IPS DF 19.7 (cell line): ENCODE measurements at regions not wholly inside any gene's neighbourhood (a gene's known extent, or its start where the extent isn't known, plus 50 kb on each side); places are given as distances from the start of the nearest gene placed in this dataset.

Experiments
- DNase-seq: peaks from one replicate; pipeline ENCODE4 v3.0.0-alpha.2; 2013; ENCODE audit warnings: low read depth, low spot score

DNA sequence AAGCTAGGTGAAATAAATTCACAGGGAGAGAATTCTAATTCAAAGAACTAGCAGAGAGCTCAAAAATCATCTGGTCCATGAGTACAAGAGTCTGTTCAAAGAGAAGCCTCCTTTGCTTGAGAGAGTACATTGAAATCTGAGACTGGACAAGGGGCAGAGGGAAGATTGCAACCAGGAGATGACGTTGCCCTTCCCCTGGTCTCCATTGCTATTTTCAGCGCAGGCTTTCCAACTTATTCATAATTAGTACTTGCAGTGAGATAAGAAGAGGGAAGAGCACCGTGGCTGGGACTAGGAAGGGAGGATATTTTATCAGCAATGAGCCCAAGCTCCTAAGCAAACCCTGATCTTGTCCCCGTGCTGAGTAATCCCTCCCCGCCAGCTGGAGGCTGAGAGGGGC is 251.8 kb upstream of the RORA start:
- DNase-seq = no peak

DNA sequence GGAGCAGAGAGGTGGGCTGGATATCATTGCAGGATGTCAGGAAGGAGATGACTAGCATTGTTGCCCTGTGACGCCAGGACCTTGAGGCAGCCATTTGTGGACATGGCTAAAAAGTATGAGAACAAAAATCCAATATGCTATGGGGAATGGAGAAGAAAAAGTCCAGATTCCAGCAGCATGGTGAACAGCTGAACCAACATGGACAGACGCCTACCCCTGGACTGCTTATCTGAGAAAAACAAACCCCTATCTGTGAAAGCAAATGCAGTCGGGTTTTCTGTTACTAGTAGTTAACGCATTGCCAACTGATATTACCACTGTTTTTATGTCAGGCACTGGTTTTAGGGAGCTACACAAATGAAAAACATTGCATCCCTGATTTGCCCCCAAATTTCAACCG is 251.2 kb upstream of the RORA start:
- DNase-seq = no peak

GRCh38 chr15:61479613-61480012 is 250.5 kb upstream of the RORA start:
- no peak for DNase-seq

DNA sequence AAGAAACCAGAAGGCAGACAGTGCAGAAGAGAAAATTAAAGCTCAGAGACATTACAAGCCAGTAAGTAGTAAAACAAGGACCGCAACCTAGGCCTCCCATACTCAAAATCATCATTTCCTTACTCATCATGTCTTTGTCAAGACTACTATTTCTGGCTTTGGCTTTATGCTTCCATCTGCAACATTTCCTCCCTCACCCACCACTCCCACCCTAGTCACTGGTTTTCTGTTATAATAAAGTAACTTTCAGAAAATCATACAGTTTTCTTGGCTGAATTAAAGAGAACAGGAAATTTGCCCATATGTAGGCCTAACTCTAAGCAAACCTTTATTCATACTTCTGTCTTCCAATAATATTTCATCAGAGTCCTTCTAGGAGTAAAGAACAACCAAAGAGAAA is 247.6 kb upstream of the RORA start:
- no peak for DNase-seq

- DNase-seq = no peak
Measured at GRCh38 chr15:61474796-61475195, 245.7 kb upstream of the RORA start.

- DNase-seq = no peak
Measured at GRCh38 chr15:61467823-61468222, 238.7 kb upstream of the RORA start.

- DNase-seq = no peak
Measured at GRCh38 chr15:61459785-61460707, 230.9 kb upstream of the RORA start.

- DNase-seq = no peak
Measured at GRCh38 chr15:61457050-61457733, 228.1 kb upstream of the RORA start.

DNA sequence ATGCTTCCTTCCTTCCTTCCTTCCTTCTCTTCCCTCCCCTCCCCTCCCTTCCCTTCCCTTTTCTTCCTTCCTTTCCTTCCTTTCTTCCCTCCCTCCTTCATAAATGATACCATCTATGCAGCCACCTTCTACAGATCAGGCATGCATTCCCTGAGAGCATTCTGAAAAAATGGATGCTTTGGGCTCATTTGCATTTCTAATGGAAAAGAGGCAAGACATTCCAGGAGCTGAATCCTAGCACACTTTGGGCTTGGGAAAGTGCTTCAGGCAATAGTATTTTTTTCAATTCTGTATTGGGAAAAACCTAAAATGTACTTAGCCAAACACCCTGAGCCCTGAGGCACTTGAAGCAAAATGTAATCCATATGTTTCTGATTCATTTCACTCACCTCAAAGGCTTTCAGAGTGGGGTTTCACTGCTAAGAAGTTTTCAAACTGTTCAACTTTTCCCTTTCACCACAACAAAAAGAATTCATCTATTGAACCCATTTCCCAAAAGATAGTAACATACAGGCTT is 220.1 kb upstream of the RORA start:
- no peak for DNase-seq

DNA sequence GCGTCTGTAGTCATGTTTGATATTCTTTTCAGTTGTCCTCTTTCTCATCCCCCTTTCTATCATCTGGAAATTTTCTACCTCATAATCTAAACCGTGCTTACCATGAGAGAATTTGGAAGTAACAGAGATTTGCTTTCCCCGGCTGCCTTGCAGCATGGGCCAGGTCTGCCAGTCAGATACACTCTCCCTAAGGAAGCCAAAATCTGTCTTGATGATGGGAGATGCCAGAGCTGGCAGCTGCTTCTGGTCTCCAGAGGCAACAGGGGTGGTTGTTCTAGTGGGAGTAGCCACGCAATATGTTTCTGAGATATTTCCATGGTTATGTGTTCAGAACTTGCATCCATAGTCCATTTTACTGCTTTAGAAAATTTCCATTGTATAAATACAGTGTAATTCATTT is 218.9 kb upstream of the RORA start:
- no peak for DNase-seq

- DNase-seq = no peak
Measured at GRCh38 chr15:61444585-61444984, 215.5 kb upstream of the RORA start.

GRCh38 chr15:61442821-61443220 is 213.7 kb upstream of the RORA start:
- DNase-seq = no peak

GRCh38 chr15:61441891-61442290 is 212.8 kb upstream of the RORA start:
- no peak for DNase-seq

GRCh38 chr15:61426466-61426865 is 197.4 kb upstream of the RORA start:
- DNase-seq = peak; percentile 12

- no peak for DNase-seq
Measured at GRCh38 chr15:61425934-61426333, 196.8 kb upstream of the RORA start.

GRCh38 chr15:61422773-61423172 is 193.7 kb upstream of the RORA start:
- no peak for DNase-seq

- DNase-seq = no peak
Measured at GRCh38 chr15:61421938-61422337, 192.8 kb upstream of the RORA start.

DNA sequence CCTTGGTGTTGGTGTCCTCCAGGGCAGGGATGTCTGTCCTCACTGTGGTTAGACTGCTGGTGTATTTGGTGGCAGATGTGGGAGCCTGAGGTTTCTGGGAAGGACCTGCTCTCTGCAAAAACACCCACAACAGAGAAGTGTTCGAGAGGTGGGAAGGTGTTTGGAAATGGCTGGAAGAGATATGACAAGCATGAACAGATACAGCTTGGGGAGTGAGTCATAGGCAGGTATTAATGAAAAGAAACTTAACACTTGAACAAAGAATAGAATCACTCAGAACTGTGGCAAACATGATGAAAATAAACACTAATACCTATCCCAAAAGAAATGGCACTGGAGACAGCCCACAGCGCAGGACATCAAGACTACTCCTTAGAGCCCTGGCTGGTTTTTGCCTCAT is 192.4 kb upstream of the RORA start:
- no peak for DNase-seq

DNA sequence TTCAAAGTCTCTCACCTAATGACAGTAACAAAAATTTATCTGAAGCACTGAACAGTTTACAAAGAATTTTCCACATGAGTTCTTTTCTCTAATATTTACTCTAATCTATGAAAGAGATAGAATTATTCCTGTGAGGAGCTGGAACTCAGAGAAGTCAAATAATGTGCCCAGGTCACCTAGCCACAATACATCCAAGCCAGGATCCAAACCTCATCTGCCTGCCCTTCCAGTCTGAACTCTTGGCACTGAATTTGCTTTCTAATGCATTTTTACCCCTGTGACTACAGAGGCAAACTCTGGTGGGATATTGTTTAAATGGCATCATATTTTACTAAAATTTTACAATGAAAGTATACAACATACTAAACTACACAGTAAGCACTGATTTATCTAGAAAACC is 191.4 kb upstream of the RORA start:
- no peak for DNase-seq

DNA sequence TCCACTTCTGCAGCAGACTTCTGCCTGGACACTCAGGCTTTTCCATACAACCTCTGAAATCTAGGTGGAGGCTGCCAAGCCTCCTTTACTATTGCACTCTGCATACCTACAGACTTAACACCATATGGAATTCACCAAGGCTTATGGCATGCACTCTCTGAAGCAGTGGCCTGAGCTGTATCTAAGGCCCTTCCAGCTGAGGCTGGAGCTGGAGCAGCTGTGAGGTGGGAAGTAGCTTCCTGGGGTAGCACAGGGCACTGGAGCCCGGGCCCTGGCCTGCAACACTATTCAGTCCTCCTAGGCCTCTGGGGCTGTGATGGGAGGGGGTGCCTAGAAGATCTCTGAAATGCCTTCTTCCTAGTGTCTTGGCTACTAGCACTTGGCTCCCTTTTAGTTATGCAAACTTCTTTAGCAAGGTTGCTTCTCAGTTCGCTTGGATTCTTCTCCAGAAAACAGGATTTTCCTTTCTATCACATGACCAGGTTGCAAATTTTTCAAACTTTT is 186.6 kb upstream of the RORA start:
- DNase-seq = no peak

DNA sequence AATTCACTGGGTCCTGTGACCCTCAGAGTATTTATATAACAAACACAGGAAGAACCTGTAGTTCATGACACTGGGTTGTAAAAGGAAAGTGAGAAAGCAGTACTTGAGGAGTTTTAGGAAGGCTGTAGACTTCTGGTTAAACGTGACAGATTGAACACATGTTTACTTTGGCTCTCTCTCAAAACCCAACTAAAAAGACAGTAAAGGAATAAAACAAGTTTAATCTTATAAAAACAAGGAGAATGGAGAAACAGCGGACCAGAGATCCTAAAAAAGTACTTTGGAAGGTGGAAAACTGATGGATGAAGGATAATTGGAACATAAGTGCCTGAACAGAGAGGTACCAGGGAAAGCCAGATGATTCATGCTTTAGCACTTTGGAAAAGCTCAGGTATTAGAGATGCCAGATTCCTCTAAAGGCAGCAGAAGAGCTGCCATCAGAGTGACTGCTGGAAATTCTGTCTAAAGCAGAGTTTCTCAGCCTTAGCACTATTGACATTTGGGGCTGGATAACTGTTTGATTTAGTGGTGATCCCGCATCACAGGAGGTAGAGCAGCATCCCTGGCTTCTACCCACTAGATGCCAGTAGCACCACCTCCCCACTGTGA is 182.9 kb upstream of the RORA start:
- DNase-seq = no peak

GRCh38 chr15:61410662-61411061 is 181.6 kb upstream of the RORA start:
- no peak for DNase-seq
